GM23338 (cell line): ENCODE measurements at regions not wholly inside any gene's neighbourhood (a gene's known extent, or its start where the extent isn't known, plus 50 kb on each side); places are given as distances from the start of the nearest gene placed in this dataset.
A peak's percentile ranks its signal among the peaks of the same experiment; 100 is the strongest.

Experiments used
- ATAC-seq: fragments of 200-7000 bp; cut with Tn5 transposase; 3 replicates; pipeline ENCODE4 v1.9.1; 2020
- DNase-seq: peaks from one replicate; pipeline ENCODE4 v3.0.0-alpha.2; 2015; ENCODE audit warnings: low spot score
- H2AFZ ChIP-seq: fragments of 200-600 bp; sonication (generic); 2 replicates; pipeline ENCODE4 v1.8.0; 2016; ENCODE audit warnings: antibody characterized with exemption, mild to moderate bottlenecking, moderate library complexity
- H3F3A ChIP-seq: fragments of 200-600 bp; sonication (generic); replicated peaks from 2 replicates; pipeline ENCODE4 v1.8.0; 2017; ENCODE audit warnings: antibody characterized with exemption, mixed run types, low read depth
- H3K27ac ChIP-seq: fragments of 200-600 bp; sonication (generic); 2 replicates; pipeline ENCODE4 v1.6.1; 2016; ENCODE audit warnings: low read depth
- H3K27me3 ChIP-seq: fragments of 200-600 bp; sonication (generic); 2 replicates; pipeline ENCODE4 v1.8.0; 2016; ENCODE audit warnings: mild to moderate bottlenecking, mixed run types, moderate library complexity; ENCODE audit not compliant: insufficient read depth
- H3K36me3 ChIP-seq: fragments of 200-600 bp; sonication (generic); 2 replicates; pipeline ENCODE4 v1.8.0; 2016; ENCODE audit warnings: mild to moderate bottlenecking; ENCODE audit not compliant: insufficient read depth
- H3K4me1 ChIP-seq: fragments of 200-600 bp; sonication (generic); 2 replicates; pipeline ENCODE4 v1.8.0; 2016; ENCODE audit warnings: mild to moderate bottlenecking, moderate library complexity; ENCODE audit not compliant: insufficient read depth
- H3K4me2 ChIP-seq: fragments of 200-600 bp; sonication (generic); 2 replicates; pipeline ENCODE4 v1.7.1; 2017; ENCODE audit warnings: mixed run types
- H3K4me3 ChIP-seq: fragments of 200-600 bp; sonication (generic); 2 replicates; pipeline ENCODE4 v1.6.1; 2016; ENCODE audit warnings: mixed run types
- H3K79me2 ChIP-seq: fragments of 200-600 bp; sonication (generic); replicated peaks from 2 replicates; pipeline ENCODE4 v1.8.0; 2017; ENCODE audit warnings: mild to moderate bottlenecking; ENCODE audit not compliant: insufficient read depth
- H3K9me2 ChIP-seq: fragments of 200-600 bp; sonication (generic); 2 replicates; pipeline ENCODE4 v1.8.0; 2017; ENCODE audit not compliant: insufficient read depth
- H4K20me1 ChIP-seq: fragments of 200-600 bp; sonication (generic); replicated peaks from 2 replicates; pipeline ENCODE4 v1.8.0; 2017; ENCODE audit warnings: mild to moderate bottlenecking; ENCODE audit not compliant: insufficient read depth
- H3K27ac Mint-ChIP-seq: 2 replicates; pipeline ENCODE4 v1.8.0; 2020; ENCODE audit warnings: inconsistent platforms, mild to moderate bottlenecking, moderate library complexity, mixed read lengths
- H3K27me3 Mint-ChIP-seq: 3 replicates; pipeline ENCODE4 v1.8.0; 2022; ENCODE audit warnings: low read depth, mild to moderate bottlenecking, moderate library complexity, mixed read lengths, inconsistent platforms; ENCODE audit not compliant: insufficient read depth, poor library complexity
- H3K36me3 Mint-ChIP-seq: 3 replicates; pipeline ENCODE4 v1.8.0; 2021; ENCODE audit warnings: low read depth, mild to moderate bottlenecking, inconsistent platforms, moderate library complexity, mixed read lengths
- H3K4me1 Mint-ChIP-seq: 3 replicates; pipeline ENCODE4 v1.8.0; 2020; ENCODE audit warnings: mild to moderate bottlenecking, inconsistent platforms, mixed read lengths
- H3K4me3 Mint-ChIP-seq: 3 replicates; pipeline ENCODE4 v1.8.0; 2021; ENCODE audit warnings: moderate library complexity, mild to moderate bottlenecking, inconsistent platforms, mixed read lengths
- H3K9me3 Mint-ChIP-seq: 3 replicates; pipeline ENCODE4 v1.8.0; 2020; ENCODE audit warnings: moderate library complexity, mild to moderate bottlenecking, inconsistent platforms, mixed read lengths
- CREB1 ChIP-seq: fragments of 250-450 bp; sonication (Bioruptor Pico); IDR thresholded peaks from 2 replicates; pipeline ENCODE4 v1.5.0; 2020; ENCODE audit warnings: low read depth, mild to moderate bottlenecking, moderate library complexity
- JUNB ChIP-seq: IDR thresholded peaks from one replicate; pipeline ENCODE4 v1.6.1; 2016; ENCODE audit warnings: antibody characterized with exemption; ENCODE audit not compliant: unreplicated experiment
- NANOG ChIP-seq: IDR thresholded peaks from 2 replicates; pipeline ENCODE4 v1.6.1; 2016; ENCODE audit warnings: antibody characterized with exemption, borderline replicate concordance
- POLR2AphosphoS5 ChIP-seq: IDR thresholded peaks from 2 replicates; pipeline ENCODE4 v1.6.1; 2016; ENCODE audit warnings: antibody characterized with exemption, low read depth
- STAT1 ChIP-seq: IDR thresholded peaks from one replicate; pipeline ENCODE4 v1.6.1; 2016; ENCODE audit warnings: antibody characterized with exemption; ENCODE audit not compliant: unreplicated experiment
- ZNF114 ChIP-seq: fragments of 250-450 bp; sonication (Bioruptor Pico); IDR thresholded peaks from 2 replicates; pipeline ENCODE4 v1.5.0; 2020; ENCODE audit warnings: mild to moderate bottlenecking, moderate library complexity
- ZNF331 ChIP-seq: fragments of 250-450 bp; sonication (Bioruptor Pico); IDR thresholded peaks from 2 replicates; pipeline ENCODE4 v1.5.0; 2020; ENCODE audit warnings: low read depth, mild to moderate bottlenecking, moderate library complexity
- ZNF462 ChIP-seq: fragments of 250-450 bp; sonication (Bioruptor Pico); IDR thresholded peaks from 2 replicates; pipeline ENCODE4 v1.5.0; 2020; ENCODE audit warnings: mild to moderate bottlenecking, moderate library complexity
- TF ChIP-seq, protein P1 (sequence below), 2 experiments: fragments of 200-600 bp in 1 of 2; sonication (generic) in 1 of 2; conservative IDR thresholded peaks; 2 replicates each; pipeline versions ENCODE4 v1.5.1 to v1.6.1; 2016 to 2017; ENCODE audit warnings: antibody characterized with exemption in 2 of 2, low read depth in 2 of 2, mild to moderate bottlenecking in 2 of 2, moderate library complexity in 1 of 2
- TF ChIP-seq, protein P2 (sequence below): IDR thresholded peaks from 2 replicates; pipeline ENCODE4 v1.6.1; 2016; ENCODE audit warnings: antibody characterized with exemption

- TF ChIP-seq JUNB (no peak), ZNF331 (CRISPR knock-in tag) (no peak)
Observed at GRCh38 chr1:232184561-232185530, 445.1 kb downstream of the SIPA1L2 start (continued).

GRCh38 chr1:232183802-232184201 lies 446.1 kb downstream of the SIPA1L2 start:
- Mint-ChIP-seq H3K36me3 (peaks cover 34% of the 10 kb centered on the region), H3K4me3 (no peak overlapping the region), H3K27ac (no peak overlapping the region), H3K4me1 (peaks cover 24% of the 10 kb centered on the region), H3K9me3 (no peaks in the 10 kb centered on the region), H3K27me3 (peaks cover 15% of the 10 kb centered on the region)
- H3K36me3 ChIP-seq = no peaks in the 10 kb centered on the region
- H4K20me1 ChIP-seq = peaks cover 2% of the 10 kb centered on the region
- H3K4me3 ChIP-seq = no peak overlapping the region
- H3K79me2 ChIP-seq = no peaks in the 10 kb centered on the region
- no peaks in the 10 kb centered on the region for H3K9me2 ChIP-seq
- DNase-seq (no peak), ATAC-seq (no peak)
- peaks cover 10% of the 10 kb centered on the region; the same call in 1 of the 2 replicates for H3K4me1 ChIP-seq
- H3K27ac ChIP-seq = no peak overlapping the region
- H2AFZ ChIP-seq = no peak overlapping the region
- no peaks in the 10 kb centered on the region for H3F3A ChIP-seq
- no peak overlapping the region for H3K4me2 ChIP-seq
- no peaks in the 10 kb centered on the region for H3K27me3 ChIP-seq
- TF ChIP-seq, protein P1, sequence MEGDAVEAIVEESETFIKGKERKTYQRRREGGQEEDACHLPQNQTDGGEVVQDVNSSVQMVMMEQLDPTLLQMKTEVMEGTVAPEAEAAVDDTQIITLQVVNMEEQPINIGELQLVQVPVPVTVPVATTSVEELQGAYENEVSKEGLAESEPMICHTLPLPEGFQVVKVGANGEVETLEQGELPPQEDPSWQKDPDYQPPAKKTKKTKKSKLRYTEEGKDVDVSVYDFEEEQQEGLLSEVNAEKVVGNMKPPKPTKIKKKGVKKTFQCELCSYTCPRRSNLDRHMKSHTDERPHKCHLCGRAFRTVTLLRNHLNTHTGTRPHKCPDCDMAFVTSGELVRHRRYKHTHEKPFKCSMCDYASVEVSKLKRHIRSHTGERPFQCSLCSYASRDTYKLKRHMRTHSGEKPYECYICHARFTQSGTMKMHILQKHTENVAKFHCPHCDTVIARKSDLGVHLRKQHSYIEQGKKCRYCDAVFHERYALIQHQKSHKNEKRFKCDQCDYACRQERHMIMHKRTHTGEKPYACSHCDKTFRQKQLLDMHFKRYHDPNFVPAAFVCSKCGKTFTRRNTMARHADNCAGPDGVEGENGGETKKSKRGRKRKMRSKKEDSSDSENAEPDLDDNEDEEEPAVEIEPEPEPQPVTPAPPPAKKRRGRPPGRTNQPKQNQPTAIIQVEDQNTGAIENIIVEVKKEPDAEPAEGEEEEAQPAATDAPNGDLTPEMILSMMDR (conservative IDR thresholded peaks at IDR 0.05; ENCODE audit: low read depth in 2 of 2) = peak in 1 of 2 experiments; percentile 28; a peak in 2 of 4 replicates
- no peak for TF ChIP-seq ZNF114

DNA sequence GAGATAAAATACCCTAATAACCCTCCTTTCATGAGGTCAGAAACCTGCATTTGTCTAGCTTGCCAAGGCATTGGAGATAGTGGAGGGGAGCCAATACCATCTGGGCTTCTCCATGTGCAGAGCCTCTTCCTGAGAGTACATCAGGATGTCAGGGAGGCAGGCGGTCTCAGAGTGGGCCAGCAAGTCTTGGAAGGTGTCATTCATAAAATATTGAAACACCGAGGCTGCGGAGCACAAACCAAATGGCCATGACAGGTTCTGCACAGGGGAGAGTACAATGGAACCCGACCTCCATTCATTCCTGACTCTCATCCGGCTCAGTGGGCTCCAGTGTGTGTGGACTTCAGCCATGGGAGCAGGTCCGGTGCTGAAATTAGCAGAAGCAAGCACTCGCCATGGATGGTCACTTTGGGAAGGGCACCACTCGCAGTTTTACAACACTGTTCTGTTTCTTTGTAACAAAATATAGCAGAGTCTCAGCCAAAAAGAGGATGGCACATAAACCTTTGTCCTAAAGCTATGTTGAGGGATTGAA lies 446.6 kb downstream of the SIPA1L2 start:
- no peak overlapping the region for H3K4me3 ChIP-seq
- peaks cover 35% of the 10 kb centered on the region for H3K36me3 Mint-ChIP-seq
- DNase-seq (no peak), ATAC-seq (no peak)
- H2AFZ ChIP-seq = no peak overlapping the region
- peaks cover 14% of the 10 kb centered on the region; the same call in 1 of the 2 replicates for H3K4me1 ChIP-seq
- no peak overlapping the region for H3K27ac ChIP-seq
- no peaks in the 10 kb centered on the region for H3K79me2 ChIP-seq
- peaks cover 27% of the 10 kb centered on the region for H3K4me1 Mint-ChIP-seq
- H3K27me3 ChIP-seq = no peaks in the 10 kb centered on the region
- H3F3A ChIP-seq = no peaks in the 10 kb centered on the region
- H3K9me2 ChIP-seq = no peaks in the 10 kb centered on the region
- no peak overlapping the region for H3K27ac Mint-ChIP-seq
- peaks cover 2% of the 10 kb centered on the region for H4K20me1 ChIP-seq
- H3K27me3 Mint-ChIP-seq = peaks cover 15% of the 10 kb centered on the region
- H3K4me2 ChIP-seq = no peak overlapping the region
- H3K9me3 Mint-ChIP-seq = no peaks in the 10 kb centered on the region
- no peak overlapping the region for H3K4me3 Mint-ChIP-seq
- no peaks in the 10 kb centered on the region for H3K36me3 ChIP-seq
- TF ChIP-seq STAT1 = no peak
- no peak for TF ChIP-seq CREB1 (CRISPR knock-in tag)
- TF ChIP-seq NANOG = no peak
- TF ChIP-seq ZNF331 (CRISPR knock-in tag) = no peak
- TF ChIP-seq, protein P2, sequence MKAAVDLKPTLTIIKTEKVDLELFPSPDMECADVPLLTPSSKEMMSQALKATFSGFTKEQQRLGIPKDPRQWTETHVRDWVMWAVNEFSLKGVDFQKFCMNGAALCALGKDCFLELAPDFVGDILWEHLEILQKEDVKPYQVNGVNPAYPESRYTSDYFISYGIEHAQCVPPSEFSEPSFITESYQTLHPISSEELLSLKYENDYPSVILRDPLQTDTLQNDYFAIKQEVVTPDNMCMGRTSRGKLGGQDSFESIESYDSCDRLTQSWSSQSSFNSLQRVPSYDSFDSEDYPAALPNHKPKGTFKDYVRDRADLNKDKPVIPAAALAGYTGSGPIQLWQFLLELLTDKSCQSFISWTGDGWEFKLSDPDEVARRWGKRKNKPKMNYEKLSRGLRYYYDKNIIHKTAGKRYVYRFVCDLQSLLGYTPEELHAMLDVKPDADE = no peak
- TF ChIP-seq ZNF462 = no peak
- TF ChIP-seq POLR2AphosphoS5 = no peak
- no peak for TF ChIP-seq JUNB
